HUES6 (cell line): ENCODE measurements at regions not wholly inside any gene's neighbourhood (a gene's known extent, or its start where the extent isn't known, plus 50 kb on each side); places are given as distances from the start of the nearest gene placed in this dataset.

ENCODE experiments used
- H3K27ac ChIP-seq: 2 replicates; pipeline ENCODE4 v1.7.0; 2013; ENCODE audit warnings: low read depth, mild to moderate bottlenecking, low read length, inconsistent platforms
- H3K27me3 ChIP-seq: 2 replicates; pipeline ENCODE4 v1.6.1; 2013; ENCODE audit warnings: low read length; ENCODE audit not compliant: control insufficient read depth, insufficient read depth
- H3K36me3 ChIP-seq: 2 replicates; pipeline ENCODE4 v1.6.1; 2013; ENCODE audit warnings: low read length; ENCODE audit not compliant: control insufficient read depth, insufficient read depth
- H3K4me1 ChIP-seq: 2 replicates; pipeline ENCODE4 v1.6.1; 2013; ENCODE audit warnings: low read length; ENCODE audit not compliant: control insufficient read depth, insufficient read depth
- H3K4me3 ChIP-seq: 2 replicates; pipeline ENCODE4 v1.5.1; 2013; ENCODE audit warnings: low read depth, low read length
- H3K9ac ChIP-seq: one replicate; pipeline ENCODE4 v1.6.1; 2013; ENCODE audit warnings: mild to moderate bottlenecking, low read length
- H3K9me3 ChIP-seq: 2 replicates; pipeline ENCODE4 v1.6.1; 2013; ENCODE audit warnings: low read depth, low read length; ENCODE audit not compliant: control insufficient read depth, insufficient read depth

GRCh38 chr5:26622947-26623346 lies 415.4 kb downstream of the CDH9 start:
- H3K36me3 ChIP-seq: no peaks in the 10 kb centered on the region
- H3K9ac ChIP-seq: no peak overlapping the region
- no peaks in the 10 kb centered on the region for H3K27me3 ChIP-seq
- no peaks in the 10 kb centered on the region for H3K4me1 ChIP-seq
- H3K27ac ChIP-seq: no peak overlapping the region
- H3K9me3 ChIP-seq: no peaks in the 10 kb centered on the region
- H3K4me3 ChIP-seq: no peak overlapping the region

- Histone ChIP-seq H3K36me3 (no peaks in the 10 kb centered on the region), H3K4me3 (no peak overlapping the region), H3K27me3 (no peaks in the 10 kb centered on the region), H3K9me3 (no peaks in the 10 kb centered on the region), H3K27ac (no peak overlapping the region), H3K4me1 (no peaks in the 10 kb centered on the region), H3K9ac (no peak overlapping the region)
These were observed 427.8 kb downstream of the CDH9 start for GRCh38 chr5:26610577-26610976.

- Histone ChIP-seq H3K36me3 (no peaks in the 10 kb centered on the region), H3K9me3 (no peaks in the 10 kb centered on the region), H3K4me3 (no peak overlapping the region), H3K27ac (no peak overlapping the region), H3K4me1 (no peaks in the 10 kb centered on the region), H3K9ac (no peak overlapping the region), H3K27me3 (no peaks in the 10 kb centered on the region)
These were observed 436.8 kb downstream of the CDH9 start for GRCh38 chr5:26601563-26601962.

- Histone ChIP-seq H3K9me3 (no peaks in the 10 kb centered on the region), H3K27me3 (no peaks in the 10 kb centered on the region), H3K4me1 (no peaks in the 10 kb centered on the region), H3K36me3 (no peaks in the 10 kb centered on the region), H3K9ac (no peak overlapping the region), H3K27ac (no peak overlapping the region), H3K4me3 (no peak overlapping the region)
These were observed 455.9 kb downstream of the CDH9 start for GRCh38 chr5:26582350-26583045.

GRCh38 chr5:26579712-26580111 lies 458.7 kb downstream of the CDH9 start:
- H3K9me3 ChIP-seq: no peaks in the 10 kb centered on the region
- H3K9ac ChIP-seq: no peak overlapping the region
- H3K4me1 ChIP-seq: no peaks in the 10 kb centered on the region
- no peak overlapping the region for H3K27ac ChIP-seq
- no peaks in the 10 kb centered on the region for H3K36me3 ChIP-seq
- H3K27me3 ChIP-seq: no peaks in the 10 kb centered on the region
- no peak overlapping the region for H3K4me3 ChIP-seq

GRCh38 chr5:26578002-26578401 lies 460.4 kb downstream of the CDH9 start:
- Histone ChIP-seq H3K27ac (no peak overlapping the region), H3K4me1 (no peaks in the 10 kb centered on the region), H3K36me3 (no peaks in the 10 kb centered on the region), H3K27me3 (no peaks in the 10 kb centered on the region), H3K9ac (no peak overlapping the region), H3K9me3 (no peaks in the 10 kb centered on the region), H3K4me3 (no peak overlapping the region)

- H3K9ac ChIP-seq: no peak overlapping the region
These were observed 465.9 kb downstream of the CDH9 start for GRCh38 chr5:26572480-26572879.

GRCh38 chr5:26569929-26570258 lies 468.5 kb downstream of the CDH9 start:
- Histone ChIP-seq H3K27ac (no peak overlapping the region), H3K4me1 (no peaks in the 10 kb centered on the region), H3K4me3 (no peak overlapping the region), H3K36me3 (no peaks in the 10 kb centered on the region), H3K9me3 (no peaks in the 10 kb centered on the region), H3K27me3 (no peaks in the 10 kb centered on the region), H3K9ac (no peak overlapping the region)

More at GRCh38 chr5:26572480-26572879, 465.9 kb downstream of the CDH9 start:
- Histone ChIP-seq H3K27me3 (no peaks in the 10 kb centered on the region), H3K4me3 (no peak overlapping the region), H3K9me3 (no peaks in the 10 kb centered on the region), H3K4me1 (no peaks in the 10 kb centered on the region), H3K27ac (no peak overlapping the region), H3K36me3 (no peaks in the 10 kb centered on the region)

- H3K9me3 ChIP-seq: no peaks in the 10 kb centered on the region
- no peak overlapping the region for H3K9ac ChIP-seq
These were observed 469.0 kb downstream of the CDH9 start for GRCh38 chr5:26569241-26569928.

GRCh38 chr5:26568316-26568715 lies 470.1 kb downstream of the CDH9 start:
- no peaks in the 10 kb centered on the region for H3K9me3 ChIP-seq
- no peak overlapping the region for H3K9ac ChIP-seq
- H3K27ac ChIP-seq: no peak overlapping the region
- no peak overlapping the region for H3K4me3 ChIP-seq
- H3K27me3 ChIP-seq: no peaks in the 10 kb centered on the region
- no peaks in the 10 kb centered on the region for H3K4me1 ChIP-seq
- no peaks in the 10 kb centered on the region for H3K36me3 ChIP-seq

More at GRCh38 chr5:26569241-26569928, 469.0 kb downstream of the CDH9 start:
- H3K4me3 ChIP-seq: no peak overlapping the region
- H3K27ac ChIP-seq: no peak overlapping the region
- no peaks in the 10 kb centered on the region for H3K36me3 ChIP-seq
- H3K4me1 ChIP-seq: no peaks in the 10 kb centered on the region
- H3K27me3 ChIP-seq: no peaks in the 10 kb centered on the region

GRCh38 chr5:26563979-26564378 lies 474.4 kb downstream of the CDH9 start:
- H3K27me3 ChIP-seq: no peaks in the 10 kb centered on the region
- H3K4me1 ChIP-seq: no peaks in the 10 kb centered on the region
- no peak overlapping the region for H3K9ac ChIP-seq
- H3K36me3 ChIP-seq: no peaks in the 10 kb centered on the region
- no peaks in the 10 kb centered on the region for H3K9me3 ChIP-seq
- no peak overlapping the region for H3K4me3 ChIP-seq
- no peak overlapping the region for H3K27ac ChIP-seq
